ENCODE measurements at regions not wholly inside any gene's neighbourhood (a gene's known extent, or its start where the extent isn't known, plus 50 kb on each side); places are given as distances from the start of the nearest gene placed in this dataset.

GRCh38 chr1:201742955-201743805 is 85.8 kb upstream of the IPO9 start:
- no peak for DNase-seq (ENCODE audit: low read depth)

DNA sequence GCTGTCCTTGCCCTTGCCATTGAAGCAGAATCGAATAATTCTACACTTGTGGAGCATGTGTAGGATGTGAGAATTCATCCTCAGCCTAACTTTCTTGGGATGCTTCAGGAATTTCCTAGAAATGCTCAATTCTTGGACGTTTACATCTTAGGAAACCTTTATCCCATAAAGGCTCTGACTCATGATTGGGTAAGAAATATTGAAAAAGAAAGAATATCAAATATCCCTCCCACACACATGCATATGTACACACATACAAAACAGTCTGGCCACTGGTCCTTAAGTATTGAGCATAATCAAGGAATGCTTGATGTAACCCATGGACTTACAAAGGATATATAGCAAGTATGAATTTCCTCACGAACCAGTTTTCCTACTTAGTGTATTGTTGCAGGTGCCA is 83.9 kb upstream of the IPO9 start:
- peak; percentile 72 for DNase-seq (ENCODE audit: low read depth)

DNA sequence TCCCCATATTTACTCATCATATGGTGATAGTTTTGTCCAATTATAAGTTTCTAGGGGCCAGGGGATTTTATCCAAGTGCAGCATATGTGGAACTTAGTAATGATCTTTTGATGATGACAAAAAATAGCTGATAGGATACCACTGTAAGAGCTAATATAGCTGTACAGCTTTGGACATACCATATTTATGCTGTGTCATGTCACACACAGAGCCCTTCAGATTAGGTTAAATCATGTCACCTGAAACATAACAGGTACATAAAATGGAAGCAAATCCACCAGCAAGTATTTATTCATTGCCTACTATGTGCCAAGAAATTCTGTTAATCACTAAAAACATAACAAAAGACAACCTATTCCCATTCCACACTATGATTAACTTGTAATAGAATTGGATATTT is 82.8 kb upstream of the IPO9 start:
- DNase-seq (ENCODE audit: low read depth): no peak

GRCh38 chr1:201747261-201747660 is 81.7 kb upstream of the IPO9 start:
- DNase-seq (ENCODE audit: low read depth): no peak

GRCh38 chr1:201748335-201748734 is 80.6 kb upstream of the IPO9 start:
- peak; percentile 97 for DNase-seq (ENCODE audit: low read depth)

DNA sequence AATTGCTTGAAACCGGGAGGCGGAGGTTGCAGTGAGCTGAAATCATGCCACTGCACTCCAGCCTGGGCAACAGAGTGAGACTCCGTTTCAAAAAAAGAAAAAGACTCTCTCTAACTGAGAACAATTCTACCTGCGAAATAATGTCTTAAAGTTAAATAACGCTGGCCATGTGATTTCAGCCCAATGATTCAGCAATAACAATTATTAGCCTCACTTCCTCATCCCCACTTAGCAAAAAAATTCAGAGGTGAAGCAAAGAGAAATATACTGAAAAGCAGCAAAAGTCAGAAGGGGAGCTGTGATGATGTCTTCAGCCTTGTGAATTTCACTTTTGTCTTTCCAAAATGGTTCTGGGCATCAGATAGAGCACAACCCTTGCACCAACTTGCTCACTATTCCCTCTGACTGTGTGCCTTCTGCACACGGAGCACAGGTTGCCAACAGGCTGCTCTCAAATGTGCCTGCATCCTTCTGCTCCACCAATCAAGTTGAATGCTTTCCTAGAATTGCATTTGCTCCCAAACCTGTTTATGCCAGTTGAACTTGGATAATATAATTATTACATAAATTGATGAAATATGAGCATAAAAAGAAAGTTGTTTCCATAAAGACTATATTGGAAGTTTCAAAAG is 79.8 kb upstream of the IPO9 start:
- no peak for DNase-seq (ENCODE audit: low read depth)

DNA sequence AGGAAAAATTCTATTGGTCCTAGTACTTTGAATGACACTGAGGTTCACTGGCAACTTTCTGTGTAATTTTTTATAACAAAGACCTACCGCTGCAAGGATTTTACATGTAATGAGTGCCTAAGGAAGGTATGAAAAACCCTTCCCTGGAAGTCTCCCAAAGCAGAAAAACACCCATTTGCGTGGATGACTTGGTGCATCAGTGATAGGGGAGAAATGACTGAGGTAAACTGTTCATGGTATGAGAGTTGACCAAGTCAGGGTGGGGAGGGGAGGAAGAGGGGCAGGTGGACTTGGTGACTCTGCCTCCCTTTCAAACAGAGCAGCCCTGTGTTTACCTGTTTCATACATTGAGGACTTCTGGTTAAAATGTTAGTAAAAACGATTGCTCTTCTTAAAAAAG is 78.8 kb upstream of the IPO9 start:
- no peak for DNase-seq (ENCODE audit: low read depth)

DNA sequence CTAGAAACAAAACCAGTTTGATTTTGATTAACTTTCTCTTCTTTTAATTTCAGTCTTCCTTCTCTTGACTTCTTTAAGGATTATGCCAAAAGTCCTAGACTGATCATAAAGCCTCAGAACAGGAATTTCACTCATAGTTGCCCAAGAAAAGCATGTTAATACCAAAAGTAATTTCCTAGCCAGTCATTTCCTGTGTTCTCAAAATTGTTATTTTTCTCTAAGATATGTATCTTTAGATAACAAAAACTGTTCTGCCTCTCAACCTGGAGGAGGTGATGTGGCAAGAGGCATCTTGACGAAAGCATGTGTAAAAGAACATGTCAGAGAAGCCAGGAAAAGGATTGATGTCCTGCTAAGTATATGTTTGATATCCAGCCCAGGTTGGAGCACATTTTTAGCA is 78.0 kb upstream of the IPO9 start:
- peak; percentile 62 for DNase-seq (ENCODE audit: low read depth)

GRCh38 chr1:201751872-201752271 is 77.1 kb upstream of the IPO9 start:
- no peak for DNase-seq (ENCODE audit: low read depth)

DNA sequence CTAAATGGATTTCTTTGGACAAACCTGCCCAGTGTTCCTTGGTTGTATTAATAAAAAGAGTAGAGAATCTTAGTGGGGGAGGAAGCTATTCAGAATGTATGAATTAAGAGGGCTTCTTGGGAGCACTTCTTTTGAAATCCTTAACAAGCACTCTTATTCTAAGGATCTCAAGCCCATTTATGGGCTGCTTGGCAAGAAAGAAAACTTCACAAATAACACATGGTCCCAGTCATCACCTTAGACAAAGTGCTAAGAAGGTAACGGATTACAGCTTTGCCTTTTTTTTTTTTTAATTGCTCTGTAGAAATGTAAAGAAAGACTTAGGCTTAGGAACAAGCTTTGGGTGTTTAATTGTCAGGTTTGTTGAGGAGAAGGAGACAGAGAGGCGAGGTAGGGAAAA is 76.6 kb upstream of the IPO9 start:
- no peak for DNase-seq (ENCODE audit: low read depth)

GRCh38 chr1:201753492-201753891 is 75.5 kb upstream of the IPO9 start:
- DNase-seq (ENCODE audit: low read depth): no peak

GRCh38 chr1:201754353-201754752 is 74.6 kb upstream of the IPO9 start:
- DNase-seq (ENCODE audit: low read depth): no peak

GRCh38 chr1:201755200-201755599 is 73.8 kb upstream of the IPO9 start:
- no peak for DNase-seq (ENCODE audit: low read depth)

DNA sequence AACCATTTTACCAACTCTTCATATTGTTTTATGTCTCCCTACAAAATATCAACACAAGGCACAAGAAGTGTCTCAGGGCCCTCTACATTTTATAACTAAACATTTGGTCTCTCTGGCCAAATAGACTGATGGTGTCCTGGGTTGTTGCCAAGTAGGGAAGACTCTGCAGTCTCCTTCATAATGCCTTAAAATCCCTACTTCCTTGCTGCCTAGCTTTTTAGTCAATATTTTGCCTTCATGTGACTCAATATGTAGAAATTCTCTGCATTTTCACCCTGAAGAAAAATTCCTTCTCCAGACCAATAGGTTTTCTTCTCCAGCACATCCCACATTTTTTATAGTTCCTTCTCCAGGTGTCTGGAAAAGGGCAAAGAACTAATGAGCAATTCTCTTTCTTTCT is 72.6 kb upstream of the IPO9 start:
- peak; percentile 83 for DNase-seq (ENCODE audit: low read depth)

GRCh38 chr1:201758499-201759050 is 70.4 kb upstream of the IPO9 start:
- DNase-seq (ENCODE audit: low read depth): no peak

DNA sequence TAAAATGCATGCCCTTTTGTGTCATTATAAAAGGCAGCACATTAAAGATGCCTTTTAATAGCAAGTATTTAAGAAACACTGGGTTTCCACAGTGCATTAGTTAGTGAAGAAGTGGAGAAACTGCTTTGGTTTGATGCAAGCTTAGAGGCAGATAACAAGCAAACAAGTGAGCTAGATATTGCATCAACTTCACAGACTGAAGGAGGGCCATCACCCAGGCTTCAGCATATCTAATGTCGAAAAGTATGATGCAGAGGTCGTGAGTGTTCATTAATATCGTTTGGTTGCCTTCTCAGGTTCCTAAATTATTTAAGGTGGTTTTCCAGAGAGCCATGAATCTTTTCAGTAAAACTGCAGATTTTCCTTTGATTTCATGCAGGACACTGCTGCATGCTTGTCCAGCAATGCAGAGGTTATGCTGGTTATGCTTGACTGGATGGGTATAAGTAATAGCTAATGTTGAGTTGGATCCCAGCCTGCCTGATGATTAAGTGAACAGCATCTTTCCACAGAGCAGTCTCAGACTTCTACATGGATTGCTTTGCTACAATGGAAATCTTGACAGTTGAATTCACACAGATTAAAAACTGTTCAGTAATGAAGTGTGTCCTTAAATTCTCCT is 69.7 kb upstream of the IPO9 start:
- no peak for DNase-seq (ENCODE audit: low read depth)

- no peak for DNase-seq (ENCODE audit: low read depth)
Observed at GRCh38 chr1:201760516-201760915, 68.4 kb upstream of the IPO9 start.

- no peak for DNase-seq (ENCODE audit: low read depth)
Observed at GRCh38 chr1:201761178-201761577, 67.8 kb upstream of the IPO9 start.

DNA sequence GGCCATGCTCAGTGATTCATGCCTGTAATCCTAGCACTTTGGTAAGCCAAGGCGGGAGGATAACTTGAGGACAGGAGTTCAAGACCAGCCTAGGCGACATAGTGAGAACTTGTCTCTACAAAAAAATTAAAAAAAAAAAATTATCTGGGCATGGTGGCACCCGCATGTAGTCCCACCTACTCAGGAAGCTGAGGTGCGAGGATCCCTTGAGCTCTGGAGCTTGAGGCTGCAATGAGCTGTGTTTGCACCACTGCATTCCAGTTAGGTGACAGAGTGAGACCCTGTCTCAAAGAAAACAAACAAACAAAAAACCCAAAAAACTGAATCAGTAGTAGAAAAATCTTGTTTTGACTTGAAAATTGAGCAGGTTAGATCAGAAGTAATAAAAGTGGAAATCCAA is 67.1 kb upstream of the IPO9 start:
- DNase-seq (ENCODE audit: low read depth): no peak

- DNase-seq (ENCODE audit: low read depth): no peak
Observed at GRCh38 chr1:201762381-201762780, 66.6 kb upstream of the IPO9 start.

DNA sequence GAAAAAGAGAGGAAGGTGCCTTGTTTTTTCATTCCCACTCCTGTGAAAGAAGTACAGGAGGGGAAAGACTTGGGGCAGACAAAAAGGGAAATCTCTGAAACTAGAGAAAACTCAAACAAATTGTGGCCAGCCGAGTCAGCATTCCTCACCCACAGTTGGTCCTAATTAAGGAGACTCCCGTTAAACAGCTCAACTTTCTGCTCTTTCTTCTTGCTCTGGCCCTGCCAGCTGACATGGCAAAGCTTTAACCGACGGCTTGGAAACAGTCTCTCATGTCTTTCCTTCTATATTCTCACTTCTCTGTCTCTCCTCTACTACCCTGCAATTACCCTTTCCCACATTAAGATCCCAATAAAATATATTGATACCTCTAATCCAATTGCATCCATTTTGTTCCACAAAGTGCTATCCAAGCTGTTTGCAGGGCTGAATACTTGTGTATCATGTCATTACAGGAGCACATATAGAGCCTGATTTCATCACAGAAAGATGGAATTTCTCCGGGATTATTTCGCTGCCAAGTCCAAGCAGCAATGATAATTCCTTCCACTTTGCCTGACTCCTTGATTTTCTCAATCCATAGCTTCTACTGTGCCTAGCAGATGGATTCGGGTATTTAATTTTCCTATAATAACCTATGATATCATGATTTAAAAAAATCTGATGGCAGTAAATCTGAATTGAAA is 65.4 kb upstream of the IPO9 start:
- DNase-seq (ENCODE audit: low read depth): no peak

DNA sequence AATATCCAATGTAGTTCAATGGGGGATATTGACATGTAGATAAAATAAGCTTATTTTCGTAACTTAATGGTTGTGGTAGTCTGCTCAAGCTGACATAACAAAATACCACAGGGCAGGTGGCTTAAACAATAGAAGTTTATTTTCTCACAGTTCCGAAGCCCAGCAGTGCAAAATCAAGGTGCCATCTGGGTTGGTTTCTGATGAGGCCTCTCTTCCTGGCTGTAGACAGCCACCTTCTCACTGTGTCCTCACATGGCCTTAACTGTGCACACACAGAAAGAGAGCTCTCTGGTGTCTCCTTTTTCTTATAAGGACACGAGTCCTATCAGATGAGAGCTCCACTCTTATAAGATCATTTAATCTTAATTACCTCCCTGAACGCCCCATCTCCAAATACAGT is 64.8 kb upstream of the IPO9 start:
- no peak for DNase-seq (ENCODE audit: low read depth)
